Pons (tissue), 1 donor: ENCODE measurements at regions not wholly inside any gene's neighbourhood (a gene's known extent, or its start where the extent isn't known, plus 50 kb on each side); places are given as distances from the start of the nearest gene placed in this dataset.

ENCODE experiments used
- DNase-seq: peaks from one replicate; pipeline ENCODE4 v3.0.0-alpha.2; 2016; ENCODE audit warnings: low spot score

DNA sequence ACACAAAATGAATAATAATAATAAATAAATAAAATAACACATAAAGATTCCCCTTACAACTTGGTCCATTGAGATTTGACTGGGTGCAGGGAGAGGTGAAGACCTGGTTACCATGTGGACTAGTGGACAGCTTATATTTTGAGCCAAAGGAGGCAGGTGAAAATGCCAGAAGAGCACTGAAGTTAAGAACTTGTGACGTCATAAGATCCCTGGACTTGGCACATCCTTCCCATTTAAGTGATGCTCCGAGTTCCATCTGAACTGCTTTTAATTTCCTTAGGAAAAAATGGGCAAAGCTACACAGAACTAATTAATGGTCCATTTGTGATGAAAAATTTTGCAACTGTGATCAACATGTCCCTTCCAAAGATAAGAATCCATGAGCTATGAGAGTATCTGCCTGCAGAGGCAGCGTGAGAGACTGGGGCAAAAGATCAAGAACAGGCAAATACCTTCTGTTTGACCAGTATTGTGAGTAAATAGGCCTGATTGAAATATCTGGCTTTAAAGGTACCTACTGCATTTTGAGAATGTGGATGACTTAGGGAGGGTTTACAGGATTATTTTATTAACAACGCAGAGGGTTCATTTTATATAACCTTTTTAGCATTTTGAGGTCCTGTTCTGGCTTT is 101.2 kb upstream of the POT1 start:
- DNase-seq: no peak

- no peak for DNase-seq
Measured at GRCh38 chr7:125025620-125026019, 96.0 kb upstream of the POT1 start.

DNA sequence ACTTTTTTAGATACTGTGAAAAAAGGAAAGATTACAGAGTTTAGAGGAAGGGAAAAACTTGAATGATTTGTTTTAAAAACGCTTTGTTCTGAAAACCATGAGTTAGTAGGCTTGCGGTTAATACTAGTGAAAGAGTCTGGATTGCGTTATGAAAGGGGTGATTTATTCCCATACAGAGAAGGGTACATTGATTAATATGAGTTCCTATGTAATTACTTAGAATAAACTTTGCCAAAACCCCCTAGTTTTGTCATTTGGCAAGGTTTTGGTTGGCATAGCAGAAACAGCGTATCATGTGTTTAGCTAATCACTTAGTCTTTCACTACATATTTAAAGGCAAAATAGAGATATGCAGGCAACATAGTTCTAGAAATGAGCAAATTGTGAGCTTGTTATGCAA is 91.2 kb upstream of the POT1 start:
- DNase-seq: no peak

GRCh38 chr7:125010540-125010939 is 80.9 kb upstream of the POT1 start:
- DNase-seq: no peak

DNA sequence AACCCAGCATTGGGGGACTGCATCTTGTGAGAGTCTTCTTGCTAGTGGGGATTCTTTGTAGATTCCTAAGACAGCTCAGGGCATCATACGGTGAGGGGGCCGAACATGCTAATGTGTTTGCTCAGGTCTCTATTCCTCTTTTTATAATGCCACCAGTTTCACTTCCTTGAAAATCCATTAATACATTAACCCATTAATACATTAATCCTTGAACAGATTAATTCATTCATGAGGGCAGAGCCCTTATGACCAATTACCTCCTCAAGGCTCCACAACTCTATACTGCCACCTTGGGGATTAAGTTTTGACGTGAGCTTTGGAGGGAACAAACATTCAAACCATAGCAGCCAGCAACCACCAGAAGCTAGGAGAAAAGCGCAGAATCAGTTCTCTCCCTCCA is 67.2 kb upstream of the POT1 start:
- DNase-seq: no peak

DNA sequence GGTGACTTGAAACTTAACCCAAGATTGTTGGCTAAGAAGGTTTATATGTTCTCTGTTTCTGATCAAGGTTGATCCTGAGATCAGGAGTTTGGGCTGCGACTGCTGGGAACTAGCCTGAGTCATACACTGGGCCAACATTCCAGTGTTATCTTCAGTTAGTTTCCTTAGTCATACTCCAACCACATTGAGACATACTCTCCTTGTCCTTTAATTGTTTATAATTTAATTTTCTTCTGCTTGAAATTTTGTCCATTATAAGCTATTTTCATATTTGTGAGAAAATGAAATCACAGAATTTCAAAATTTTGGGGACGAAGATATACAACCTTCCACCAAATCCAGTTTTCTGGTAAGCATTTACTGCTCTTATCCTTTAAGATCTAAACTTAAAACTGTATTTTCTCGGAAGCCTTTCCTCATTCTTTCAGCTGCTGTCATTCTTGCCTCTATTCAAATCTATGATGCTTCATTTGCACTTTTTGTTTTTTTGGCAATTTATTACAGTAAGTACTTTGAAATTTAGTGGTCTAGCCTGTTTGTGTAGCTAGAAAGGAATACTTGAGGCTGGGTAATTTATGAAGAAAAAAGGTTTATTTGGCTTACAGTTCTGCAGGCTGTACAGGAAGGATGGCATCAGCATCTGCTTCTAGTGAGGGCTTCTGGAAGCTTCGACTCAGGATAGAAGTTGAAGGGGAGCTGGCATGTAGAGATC is 63.4 kb upstream of the POT1 start:
- DNase-seq: no peak

GRCh38 chr7:124989911-124990310 is 60.3 kb upstream of the POT1 start:
- no peak for DNase-seq
